ENCODE measurements at regions not wholly inside any gene's neighbourhood (a gene's known extent, or its start where the extent isn't known, plus 50 kb on each side); places are given as distances from the start of the nearest gene placed in this dataset.

- DNase-seq (ENCODE audit: low read depth): no peak
These were observed 101.8 kb downstream of the SAMD9 start for GRCh38 chr7:93015779-93016481.

DNA sequence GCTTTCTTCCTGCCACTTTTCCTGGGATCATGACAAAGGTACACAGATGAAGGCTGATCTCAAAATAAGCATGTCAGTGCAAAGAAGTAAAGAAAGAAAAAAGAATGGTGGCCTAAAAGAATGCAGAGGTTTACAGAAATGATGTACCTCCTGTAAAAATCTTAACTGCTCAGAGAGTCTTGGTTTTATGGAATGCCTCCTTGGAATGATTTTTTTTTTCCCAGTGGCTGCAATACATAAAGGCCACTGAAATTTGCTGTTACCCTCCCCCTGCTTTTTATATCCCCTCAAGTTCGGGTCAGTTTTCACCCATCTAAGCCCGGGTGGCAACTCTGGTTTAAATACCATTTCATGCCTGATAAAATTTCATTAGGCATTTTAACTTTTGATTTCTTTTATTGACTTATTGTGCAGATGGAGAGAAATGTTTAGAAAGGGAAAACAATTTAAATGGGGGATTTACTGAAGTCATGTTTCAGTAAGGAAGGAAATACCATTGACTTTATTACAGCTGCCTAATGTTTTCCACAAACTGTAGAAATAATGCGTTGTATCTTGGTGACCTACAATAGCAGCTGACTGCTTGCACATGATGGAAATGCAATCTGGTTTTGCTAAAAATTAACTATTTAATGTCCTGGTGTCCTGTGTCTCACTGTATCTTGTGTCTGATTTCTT is 102.5 kb downstream of the SAMD9 start:
- DNase-seq (ENCODE audit: low read depth): no peak

- no peak for DNase-seq (ENCODE audit: low read depth)
These were observed 103.4 kb downstream of the SAMD9 start for GRCh38 chr7:93014410-93014809.

DNA sequence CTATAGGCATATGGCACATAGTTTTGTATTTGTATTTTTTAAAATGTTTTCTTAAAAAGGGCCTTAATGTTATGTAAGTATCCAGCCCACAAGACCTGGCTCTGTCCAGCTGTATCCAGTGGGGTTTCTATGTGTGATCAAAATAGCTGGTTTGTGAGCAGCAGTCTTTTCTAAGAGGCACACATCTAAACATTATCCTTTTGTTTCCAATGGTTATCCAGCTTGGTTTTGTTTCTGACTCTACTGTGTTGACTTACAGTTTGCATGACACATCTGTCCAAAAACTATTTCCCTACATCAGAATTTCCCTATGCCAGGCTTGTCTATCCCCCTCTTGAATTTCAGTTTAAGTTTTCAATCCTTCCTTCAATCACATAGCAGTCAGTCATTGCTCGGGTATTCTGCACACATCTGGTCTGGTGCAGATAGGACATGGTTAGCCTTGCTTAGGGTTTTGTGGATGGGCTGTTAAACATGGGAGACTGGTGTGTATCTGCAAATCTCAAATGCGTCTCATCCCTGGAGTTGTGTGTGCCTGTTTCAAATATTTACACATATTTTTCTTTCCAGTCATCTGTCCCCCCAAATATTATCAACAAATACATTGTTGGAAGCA is 104.2 kb downstream of the SAMD9 start:
- DNase-seq (ENCODE audit: low read depth): no peak

- DNase-seq (ENCODE audit: low read depth): no peak
These were observed 106.2 kb downstream of the SAMD9 start for GRCh38 chr7:93011351-93012294.

- DNase-seq (ENCODE audit: low read depth): no peak
These were observed 108.9 kb downstream of the SAMD9 start for GRCh38 chr7:93008833-93009232.

- DNase-seq (ENCODE audit: low read depth): no peak
These were observed 111.2 kb downstream of the SAMD9 start for GRCh38 chr7:93006480-93007095.

DNA sequence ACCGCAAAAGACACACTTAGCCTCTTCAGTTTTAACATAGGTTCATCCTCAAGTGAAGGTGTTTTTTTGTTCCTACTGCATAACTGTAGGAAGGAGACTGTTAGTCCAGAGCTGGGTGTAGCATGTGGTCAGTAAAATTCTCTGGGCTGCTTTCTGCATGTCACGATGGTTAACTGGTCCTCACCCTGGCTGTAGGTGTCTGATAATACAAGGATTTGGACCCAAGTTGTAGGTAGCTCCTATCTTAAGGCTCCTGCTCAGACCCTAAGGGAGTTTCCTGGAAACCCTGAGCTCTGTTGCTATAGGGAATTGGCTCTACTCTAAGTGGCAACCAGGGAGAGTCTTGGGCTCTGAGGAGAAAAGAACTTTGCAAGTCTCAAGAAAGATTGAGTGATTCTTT is 112.9 kb downstream of the SAMD9 start:
- DNase-seq (ENCODE audit: low read depth): no peak

DNA sequence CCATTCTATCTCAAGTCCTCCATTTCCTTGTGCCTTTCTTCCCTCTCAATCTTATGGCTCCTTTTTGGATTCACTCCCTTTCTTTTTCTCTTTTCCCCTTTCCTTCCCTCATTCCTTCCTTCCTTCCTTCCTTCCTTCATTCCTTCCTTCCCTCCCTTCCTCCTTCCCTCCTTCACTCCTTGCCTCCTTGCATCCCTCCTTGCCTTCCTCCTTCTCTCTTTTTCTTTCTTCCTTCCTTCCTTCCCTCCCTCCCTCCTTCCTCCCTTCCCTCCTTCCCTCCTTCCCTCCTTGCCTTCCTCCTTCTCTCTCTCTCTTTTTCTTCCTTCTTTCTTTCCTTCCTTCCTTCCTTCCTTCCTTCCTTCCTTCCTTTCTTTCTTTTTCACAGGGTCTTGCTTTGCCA is 120.1 kb downstream of the SAMD9 start:
- DNase-seq (ENCODE audit: low read depth): no peak

- DNase-seq (ENCODE audit: low read depth): no peak
These were observed 120.6 kb downstream of the SAMD9 start for GRCh38 chr7:92997152-92997551.

DNA sequence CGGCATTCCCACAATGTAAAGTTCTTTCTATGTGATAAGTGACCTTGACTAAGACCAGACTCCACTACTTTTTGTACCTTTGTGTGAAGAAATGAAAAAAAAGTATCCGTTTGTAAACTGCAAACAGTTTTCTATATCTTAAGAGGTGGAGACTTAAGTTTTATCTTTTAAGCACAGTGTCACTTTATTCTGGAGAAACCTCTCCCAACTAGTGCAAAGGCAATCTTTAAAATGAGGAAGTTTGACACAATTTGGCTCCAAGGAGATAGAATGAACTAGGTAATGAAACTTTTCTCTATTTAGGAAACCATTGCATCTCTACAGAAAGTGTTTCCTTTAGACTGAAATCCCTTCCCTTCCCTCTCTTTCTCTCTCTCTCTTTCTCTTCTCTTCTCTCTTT is 122.9 kb downstream of the SAMD9 start:
- DNase-seq (ENCODE audit: low read depth): no peak

DNA sequence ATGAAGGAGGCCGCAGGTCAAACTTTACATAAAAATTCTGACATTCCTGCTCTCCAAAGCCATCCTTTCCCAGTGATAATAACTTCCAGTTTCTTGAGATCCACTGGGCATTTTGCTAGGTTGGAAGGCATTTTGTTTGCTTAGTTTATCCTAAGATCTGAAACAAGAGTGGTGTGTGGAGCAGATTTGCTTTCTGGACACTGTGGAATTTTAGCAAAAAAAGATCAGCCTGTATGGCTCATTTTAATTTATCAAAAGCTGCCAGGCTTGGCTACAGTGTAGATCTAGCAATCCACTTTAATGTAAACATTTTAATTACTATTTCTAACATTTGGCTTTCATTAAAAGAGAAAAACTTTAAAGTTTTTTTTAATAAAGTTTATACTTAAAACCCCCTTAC is 124.8 kb downstream of the SAMD9 start:
- DNase-seq (ENCODE audit: low read depth): no peak

DNA sequence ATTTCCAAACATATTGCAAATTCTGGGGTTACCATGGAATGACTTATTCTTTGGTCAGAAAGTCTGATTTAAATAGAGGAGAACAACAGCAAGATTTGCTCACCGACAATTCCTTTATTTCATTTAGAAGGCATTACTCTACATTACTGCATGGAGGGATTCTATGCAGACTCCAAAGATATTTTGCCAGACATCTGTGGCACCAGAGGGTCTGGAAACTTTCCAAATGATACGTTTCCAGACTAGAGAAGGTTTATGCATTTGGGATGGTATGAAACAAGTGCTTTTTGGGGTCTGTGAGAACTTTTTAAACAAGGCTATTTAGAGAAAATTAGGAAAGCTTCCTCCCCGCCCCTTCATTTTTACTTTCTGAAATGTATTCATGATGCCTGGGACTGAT is 125.3 kb downstream of the SAMD9 start:
- DNase-seq (ENCODE audit: low read depth): no peak

- DNase-seq (ENCODE audit: low read depth): no peak
These were observed 126.6 kb downstream of the SAMD9 start for GRCh38 chr7:92991190-92991589.

DNA sequence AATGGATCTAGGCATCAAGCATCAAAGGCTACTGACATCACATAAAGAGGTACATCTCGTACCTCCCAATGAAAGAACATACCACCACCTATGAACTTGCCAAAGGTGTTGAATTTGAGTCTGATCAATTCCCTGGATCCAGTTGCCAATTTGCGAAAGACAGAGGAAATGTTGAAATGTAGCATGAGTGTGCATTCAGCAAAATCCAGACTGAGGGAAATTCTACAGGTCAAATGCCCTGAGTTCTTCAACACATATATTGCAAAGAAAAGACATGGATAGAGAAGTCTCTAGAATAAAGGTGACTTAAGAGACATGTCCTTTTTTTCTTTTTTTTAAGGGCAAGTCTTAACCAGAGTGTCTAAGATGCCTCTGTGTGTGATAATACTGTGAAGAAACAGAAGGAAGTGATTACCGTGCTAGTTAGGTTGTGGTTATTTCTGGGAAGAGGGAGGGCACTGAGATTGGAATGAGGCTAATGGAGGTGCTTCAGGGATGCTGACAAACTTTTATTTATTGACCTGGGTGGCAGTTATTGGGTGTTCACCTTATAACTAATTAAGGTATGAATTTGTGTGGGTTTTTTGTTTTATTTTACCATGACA is 128.7 kb downstream of the SAMD9 start:
- DNase-seq (ENCODE audit: low read depth): no peak

DNA sequence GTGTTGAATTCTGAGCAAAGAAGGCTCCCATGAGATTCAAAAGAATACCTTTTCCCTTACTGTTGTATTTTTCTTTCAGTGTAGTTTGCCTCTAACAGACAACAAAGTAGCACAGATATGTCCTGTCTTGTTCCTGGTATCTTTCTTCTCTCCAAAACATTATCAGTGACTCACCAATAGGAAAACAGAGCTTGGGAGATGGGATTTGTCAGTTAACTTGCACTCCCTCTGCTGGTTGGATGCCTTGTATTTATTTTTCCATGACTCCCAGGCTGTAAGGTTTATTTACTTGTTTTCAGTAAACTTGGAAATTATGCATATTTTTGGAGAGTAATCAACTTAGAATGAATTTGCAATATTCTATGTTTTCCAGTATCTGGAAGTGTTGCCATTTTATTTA is 129.7 kb downstream of the SAMD9 start:
- no peak for DNase-seq (ENCODE audit: low read depth)

GRCh38 chr7:92987538-92987937 is 130.2 kb downstream of the SAMD9 start:
- DNase-seq (ENCODE audit: low read depth): no peak

GRCh38 chr7:92987095-92987494 is 130.7 kb downstream of the SAMD9 start:
- no peak for DNase-seq (ENCODE audit: low read depth)

DNA sequence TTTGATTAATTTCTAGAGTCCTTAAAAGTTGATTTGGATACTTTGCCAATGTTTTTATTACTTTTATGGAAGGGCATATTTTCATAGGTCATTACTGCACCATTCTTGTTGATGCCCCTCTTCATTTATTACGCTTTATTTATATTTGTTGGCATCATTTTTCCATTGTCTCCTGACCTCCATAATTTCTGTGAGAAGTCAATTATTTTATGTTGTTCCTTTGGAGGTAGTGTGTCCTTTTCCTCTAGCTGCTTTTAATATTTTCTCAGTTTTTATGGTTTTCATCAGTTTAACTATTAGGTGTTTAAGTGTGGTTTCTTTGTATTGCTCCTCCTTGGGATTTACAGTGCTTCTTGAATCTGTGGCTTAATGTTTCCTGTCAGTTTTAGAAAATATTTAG is 134.9 kb downstream of the SAMD9 start:
- DNase-seq (ENCODE audit: low read depth): no peak

DNA sequence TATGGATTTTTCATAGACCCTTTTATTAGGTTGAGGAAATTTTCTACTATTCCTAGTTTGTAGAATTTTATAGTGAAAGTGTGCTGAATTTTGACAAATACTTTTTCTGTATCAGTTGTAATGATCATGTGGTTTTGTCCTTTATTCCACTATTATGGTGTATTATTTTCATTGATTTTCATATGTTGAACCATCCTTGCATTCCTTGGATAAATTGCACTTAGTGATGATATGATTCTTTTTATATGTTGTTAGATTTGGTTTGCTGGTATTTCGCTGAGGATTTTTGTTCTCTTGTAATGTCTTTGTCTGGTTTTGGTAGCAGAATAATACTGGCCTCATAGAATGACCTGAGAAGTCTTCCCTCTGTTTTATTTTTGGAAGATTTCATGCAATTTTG is 140.6 kb upstream of the CDK6 start:
- no peak for DNase-seq (ENCODE audit: low read depth)

DNA sequence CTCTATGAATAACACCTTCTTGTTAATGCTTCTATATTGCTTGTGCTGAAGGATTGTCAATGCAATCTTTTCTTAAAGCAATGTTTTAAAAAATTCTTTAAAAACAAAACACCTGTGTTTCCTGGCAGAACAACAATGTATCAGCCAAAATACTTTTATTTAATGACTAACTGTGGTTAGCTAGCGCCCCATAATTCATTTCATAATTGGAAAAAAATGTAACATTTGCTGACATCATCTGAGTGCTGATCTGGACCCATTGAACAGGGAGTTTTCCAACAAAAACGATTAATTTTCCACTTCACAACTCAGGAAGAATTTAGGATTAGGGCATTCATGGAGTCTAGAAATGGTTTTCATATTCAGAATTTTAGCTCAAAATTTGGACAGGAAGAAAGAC is 137.6 kb upstream of the CDK6 start:
- no peak for DNase-seq (ENCODE audit: low read depth)

Measured in stimulated activated CD8-positive, alpha-beta memory T cell treated with anti-CD3 and anti-CD28 coated beads, Interleukin-15, amount 100 ng/mL, for 24 hours (primary cell).